Mucosa of descending colon (tissue), 3 donors: ENCODE measurements at regions not wholly inside any gene's neighbourhood (a gene's known extent, or its start where the extent isn't known, plus 50 kb on each side); places are given as distances from the start of the nearest gene placed in this dataset.

Experiments used
- ATAC-seq: fragments of 200-7000 bp; cut with Tn5 transposase; one replicate; pipeline ENCODE4 v1.9.1; 2020; ENCODE audit warnings: mild to moderate bottlenecking, moderate library complexity
- DNase-seq, 3 donors: peaks; one replicate each; pipeline ENCODE4 v3.0.0-alpha.2; 2020
- H3K36me3 ChIP-seq: fragments of 200-600 bp; one replicate; pipeline ENCODE4 v1.8.0; 2021; ENCODE audit warnings: low read depth, mild to moderate bottlenecking
- H3K4me1 ChIP-seq: fragments of 200-600 bp; one replicate; pipeline ENCODE4 v1.8.0; 2021; ENCODE audit warnings: low read depth, mild to moderate bottlenecking
- H3K4me3 ChIP-seq: fragments of 200-600 bp; one replicate; pipeline ENCODE4 v1.8.0; 2021; ENCODE audit warnings: mild to moderate bottlenecking
- H3K9me3 ChIP-seq: fragments of 200-600 bp; one replicate; pipeline ENCODE4 v1.8.0; 2021; ENCODE audit warnings: mild to moderate bottlenecking
- CTCF ChIP-seq: fragments of 200-600 bp; IDR thresholded peaks from one replicate; pipeline ENCODE4 v1.8.0; 2022; ENCODE audit warnings: antibody characterized with exemption, mild to moderate bottlenecking
- intact Hi-C, 2 donors: fragments of 100-400 bp; cut with DNase I in 1 of 2; cut with micrococcal nuclease in 1 of 2; formaldehyde crosslinking; loops; one replicate each; pipeline versions ENCODE4 v1.11.0 to v1.11.1; 2022; cut with DNase I, micrococcal nuclease
- donor health status: DM: no; HTN: no; CAD: no; lungs with moderate emphysema.
- donor health status: DM: no; HTN: no; CAD: no.
- donor health status: DM: no; HTN: yes; CAD: no.

- H3K36me3 ChIP-seq: no peaks in the 10 kb centered on the region
- ATAC-seq: no peak
- H3K9me3 ChIP-seq: no peaks in the 10 kb centered on the region
- no peaks in the 10 kb centered on the region for H3K4me1 ChIP-seq
- no peak for DNase-seq
- H3K4me3 ChIP-seq: no peak overlapping the region
- no peak for TF ChIP-seq CTCF
- intact Hi-C loops: no loop called here
These were observed 579.7 kb downstream of the SPRY1 start for GRCh38 chr4:123976285-123976684.

GRCh38 chr4:123976819-123977218 is 580.2 kb downstream of the SPRY1 start:
- no peak for ATAC-seq
- H3K9me3 ChIP-seq: no peaks in the 10 kb centered on the region
- intact Hi-C loops: no loop called here

GRCh38 chr4:123977641-123978081 is 581.1 kb downstream of the SPRY1 start:
- Histone ChIP-seq H3K36me3 (no peaks in the 10 kb centered on the region), H3K4me1 (no peaks in the 10 kb centered on the region), H3K9me3 (peaks cover 1% of the 10 kb centered on the region), H3K4me3 (no peak overlapping the region)
- intact Hi-C loops: no loop called here
- no peak for TF ChIP-seq CTCF
- DNase-seq: no peak
- no peak for ATAC-seq

More at GRCh38 chr4:123976819-123977218, 580.2 kb downstream of the SPRY1 start:
- Histone ChIP-seq H3K36me3 (no peaks in the 10 kb centered on the region), H3K4me1 (no peaks in the 10 kb centered on the region), H3K4me3 (no peak overlapping the region)
- DNase-seq: no peak
- no peak for TF ChIP-seq CTCF

GRCh38 chr4:123978637-123979036 is 582.0 kb downstream of the SPRY1 start:
- Histone ChIP-seq H3K9me3 (peaks cover 3% of the 10 kb centered on the region), H3K4me1 (no peaks in the 10 kb centered on the region), H3K4me3 (no peak overlapping the region), H3K36me3 (no peaks in the 10 kb centered on the region)
- ATAC-seq (no peak), DNase-seq (no peak)
- no peak for TF ChIP-seq CTCF
- intact Hi-C loops: no loop called here

- TF ChIP-seq CTCF: no peak
- H3K36me3 ChIP-seq: no peaks in the 10 kb centered on the region
- no peak for DNase-seq
- H3K4me1 ChIP-seq: no peaks in the 10 kb centered on the region
- no peak for ATAC-seq
- no peak overlapping the region for H3K4me3 ChIP-seq
- H3K9me3 ChIP-seq: peaks cover 3% of the 10 kb centered on the region
- intact Hi-C loops: no loop called here
These were observed 584.2 kb downstream of the SPRY1 start for GRCh38 chr4:123980736-123981300.

- no peak for TF ChIP-seq CTCF
- H3K9me3 ChIP-seq: peaks cover 3% of the 10 kb centered on the region
- peak; percentile 40 for ATAC-seq
- intact Hi-C loops: no loop called here
- no peaks in the 10 kb centered on the region for H3K36me3 ChIP-seq
- DNase-seq: peak in 1 of 3 donors; percentile 7
- H3K4me1 ChIP-seq: no peaks in the 10 kb centered on the region
- H3K4me3 ChIP-seq: no peak overlapping the region
These were observed 588.3 kb downstream of the SPRY1 start for GRCh38 chr4:123984886-123985285.
